DMS114 treated with DMSO at 0.1 percent for 48 hours (cell line): ENCODE measurements at regions not wholly inside any gene's neighbourhood (a gene's known extent, or its start where the extent isn't known, plus 50 kb on each side); places are given as distances from the start of the nearest gene placed in this dataset.

Source experiments
- DNase-seq: peaks from one replicate; lab custom pipeline; 2025; ENCODE audit not compliant: unreplicated experiment; lab: John Stamatoyannopoulos, UW

DNA sequence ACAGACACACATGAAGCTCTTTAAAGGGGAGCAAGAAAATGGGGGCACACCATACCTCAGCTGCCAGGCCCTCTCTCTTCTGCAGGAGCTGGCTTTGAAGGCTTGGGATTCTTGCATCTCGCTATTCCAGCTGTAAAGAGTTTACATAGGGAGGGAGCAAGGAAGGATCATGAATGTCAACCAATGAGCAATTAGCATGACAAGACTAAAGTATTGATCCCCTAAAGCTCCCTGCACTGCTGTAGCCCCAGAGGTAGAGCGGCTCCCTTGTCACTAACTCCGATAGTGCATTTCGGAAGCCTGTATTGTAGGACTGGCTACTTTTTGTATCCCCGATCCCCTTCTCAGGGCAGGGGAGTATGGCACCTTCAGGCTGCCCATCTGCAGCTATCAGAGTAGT is 113.4 kb upstream of the PMFBP1 start:
- DNase-seq, result no peak

DNA sequence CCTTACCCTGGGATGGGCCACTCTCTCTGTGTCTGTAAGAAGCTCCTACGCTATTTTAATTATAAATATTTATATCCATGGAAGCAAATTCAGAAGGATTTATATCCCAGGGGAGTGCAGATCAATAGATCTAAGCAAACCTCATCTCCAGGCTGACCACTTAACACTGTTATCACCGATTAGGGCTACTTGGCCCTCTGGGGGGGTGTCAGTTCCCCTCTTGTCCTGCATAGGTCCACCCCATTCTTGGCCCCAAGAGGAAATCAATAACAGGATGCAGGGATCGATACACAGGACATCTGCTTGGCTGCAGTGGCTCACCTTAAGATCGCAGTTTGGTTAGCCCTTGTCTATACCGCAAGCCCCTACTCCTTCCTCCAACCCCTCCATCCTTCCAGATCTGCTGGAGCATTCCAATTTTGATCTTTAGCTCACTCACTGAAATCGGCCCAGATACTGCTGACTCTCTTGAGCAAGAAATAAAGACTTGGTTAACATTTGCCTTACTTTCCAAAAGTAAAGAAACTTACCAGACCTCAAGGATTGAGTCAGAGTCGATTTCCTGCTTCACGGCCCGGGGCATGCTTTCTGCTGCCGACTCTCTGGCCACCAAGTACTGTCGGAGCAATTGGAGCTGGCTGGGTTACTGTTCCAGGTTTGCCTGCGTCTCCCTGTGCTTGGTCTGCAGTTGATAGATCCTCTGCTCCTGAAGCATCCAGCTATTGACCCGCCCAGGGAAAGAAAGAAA is 112.3 kb upstream of the PMFBP1 start:
- no peak for DNase-seq

DNA sequence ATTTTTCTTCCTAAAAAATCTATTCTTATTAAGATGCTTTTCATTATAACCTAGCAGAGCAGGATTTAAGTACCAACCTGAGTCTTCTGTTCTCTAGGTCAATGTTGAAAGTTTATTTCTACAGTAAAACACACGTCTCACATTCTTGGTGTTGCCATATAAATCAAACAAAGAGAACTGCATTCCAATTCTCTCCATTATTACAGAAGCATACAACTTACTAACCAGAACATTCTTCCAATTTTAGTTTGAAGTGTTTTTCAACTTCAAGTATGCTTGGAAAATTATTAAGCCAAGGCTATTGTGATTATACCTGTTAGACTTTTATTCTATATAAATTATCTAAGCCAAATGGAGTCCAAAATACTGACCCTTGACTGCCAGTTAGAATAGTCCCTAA is 110.4 kb upstream of the PMFBP1 start:
- no peak for DNase-seq

DNA sequence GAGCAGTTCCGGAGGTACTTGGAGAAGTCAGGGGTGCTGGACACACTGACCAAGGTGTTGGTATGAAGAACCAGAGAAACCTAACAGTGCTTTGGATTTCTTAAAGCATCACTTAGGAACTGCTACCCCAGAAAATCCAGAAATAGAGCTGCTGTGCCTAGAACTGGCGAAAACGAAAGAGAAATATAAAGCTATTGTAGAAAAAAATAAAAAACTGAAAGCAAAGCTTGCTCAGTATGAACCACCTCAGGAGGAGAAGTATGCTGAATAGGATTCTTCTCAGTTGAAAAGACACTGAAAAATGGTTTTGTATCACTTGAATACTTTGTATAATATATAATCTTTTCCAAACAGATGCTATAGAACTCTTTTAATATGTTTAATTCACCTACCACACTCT is 106.3 kb upstream of the PMFBP1 start:
- no peak for DNase-seq

DNA sequence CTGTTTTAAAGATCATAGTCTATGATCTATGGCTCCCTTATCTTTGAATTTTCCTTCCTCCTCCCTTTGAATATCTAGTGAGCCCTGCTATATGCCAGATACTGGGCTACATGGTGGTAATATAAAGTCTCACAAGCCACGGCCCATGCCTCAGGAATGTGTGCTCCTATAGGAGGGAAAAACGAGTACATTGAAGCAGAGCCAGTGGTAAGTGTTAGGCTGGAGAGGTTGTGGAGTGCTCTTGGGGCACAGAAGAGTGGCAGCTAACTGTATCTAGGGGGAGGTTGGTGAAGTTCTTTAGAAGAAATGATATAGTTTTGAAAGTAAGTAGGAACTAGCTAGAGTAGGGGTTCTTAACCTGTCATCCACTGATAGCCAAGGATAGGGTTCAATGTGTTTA is 105.8 kb upstream of the PMFBP1 start:
- no peak for DNase-seq

DNA sequence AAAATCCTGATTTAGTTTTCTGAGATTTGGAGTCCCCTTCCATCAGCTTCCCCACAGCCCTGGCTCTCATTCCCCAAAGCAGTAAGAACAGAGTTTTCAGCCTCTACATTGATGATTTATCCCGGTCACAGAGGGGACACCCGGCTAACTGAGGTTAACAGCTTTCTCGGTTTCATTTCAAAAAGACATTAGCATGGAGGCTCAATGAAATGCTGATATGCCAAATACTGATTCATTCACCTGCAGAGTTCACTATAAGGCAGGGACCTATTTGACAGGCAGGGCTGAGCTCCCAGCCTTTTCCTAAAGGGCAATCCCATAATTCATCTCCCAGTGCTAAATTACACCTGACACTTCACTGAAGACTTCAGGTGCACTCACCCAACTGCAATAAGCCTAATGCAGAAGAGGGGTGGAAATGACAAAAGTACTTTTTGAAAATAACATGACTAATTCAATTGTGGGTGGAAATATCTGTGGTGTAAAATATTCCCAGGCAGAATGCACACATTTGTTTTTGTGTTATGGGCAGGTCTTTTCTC is 99.8 kb upstream of the PMFBP1 start:
- no peak for DNase-seq

DNA sequence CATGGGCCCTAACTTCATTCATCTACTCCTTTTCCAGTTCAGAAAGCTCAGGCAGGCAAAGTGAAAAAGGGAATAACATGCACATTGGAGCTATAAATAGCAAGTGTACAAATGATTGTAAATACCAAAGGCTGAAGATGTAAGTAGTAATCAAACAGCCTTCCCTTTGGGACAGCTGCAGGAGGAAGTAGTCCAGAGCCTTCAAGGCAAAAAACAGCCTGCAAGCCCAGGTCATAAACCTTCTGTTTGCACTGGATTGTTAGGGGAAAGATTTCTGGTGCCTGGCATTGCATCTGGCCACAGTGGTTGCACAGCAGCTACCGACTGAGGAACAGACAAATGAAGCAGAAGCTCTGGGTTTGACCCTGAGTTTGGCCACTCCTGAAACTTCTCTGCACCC is 98.6 kb upstream of the PMFBP1 start:
- DNase-seq, result no peak

DNA sequence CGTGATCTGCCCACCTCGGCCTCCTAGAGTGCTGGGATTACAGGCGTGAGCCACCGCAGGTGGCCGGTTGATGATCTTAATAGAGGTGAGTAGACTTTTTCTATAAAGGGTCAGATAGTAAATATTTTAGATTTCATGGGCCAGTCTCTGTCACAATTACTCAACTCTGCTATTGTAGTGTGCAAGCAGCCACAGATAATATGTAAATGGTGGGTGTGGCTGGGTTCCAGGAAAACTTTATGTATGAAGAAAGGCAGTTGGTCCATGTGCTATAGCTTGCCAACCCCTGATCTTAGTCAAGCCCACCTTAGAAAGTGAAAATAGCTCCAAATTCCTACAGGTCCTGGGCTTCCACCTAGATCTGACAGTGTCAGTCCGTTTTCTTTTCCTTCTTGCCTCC is 94.9 kb upstream of the PMFBP1 start:
- DNase-seq, result no peak

DNA sequence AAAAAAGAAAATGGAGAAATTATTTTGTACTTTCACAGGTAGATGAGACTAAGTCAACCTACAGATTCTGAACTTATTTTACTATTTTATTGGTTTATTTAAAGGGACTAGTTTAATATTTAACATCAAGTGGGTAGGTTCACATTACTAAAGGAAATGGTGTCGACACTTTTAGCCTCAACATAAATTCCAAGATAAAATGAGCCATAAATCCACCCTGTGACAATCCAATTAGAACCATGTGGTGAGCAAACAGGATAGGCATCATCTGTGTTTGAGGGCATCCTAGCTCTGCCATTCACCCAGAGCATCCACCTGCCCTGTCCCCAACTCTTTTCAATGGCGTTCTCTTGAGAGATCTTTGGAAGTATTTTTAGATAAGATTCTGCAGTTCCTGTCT is 92.8 kb upstream of the PMFBP1 start:
- DNase-seq, result no peak

DNA sequence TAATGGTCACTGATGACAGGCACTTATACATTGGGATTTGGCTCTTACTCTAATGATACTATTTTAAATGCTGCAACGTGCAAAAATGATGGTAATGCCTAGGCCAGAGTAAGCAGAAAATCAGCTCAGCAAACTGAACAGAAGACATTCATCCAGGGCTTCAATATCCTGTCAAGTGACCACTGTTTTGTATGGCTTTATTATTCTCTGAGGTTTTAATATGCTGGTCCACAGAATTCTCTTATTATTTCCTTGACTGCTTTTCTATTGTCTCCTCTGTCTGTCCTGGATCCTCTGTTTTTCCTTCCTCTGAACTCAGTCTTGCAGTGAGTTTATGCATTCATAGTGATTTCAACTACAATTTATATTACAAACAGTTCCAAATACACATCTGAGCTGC is 90.8 kb upstream of the PMFBP1 start:
- DNase-seq, result no peak

DNA sequence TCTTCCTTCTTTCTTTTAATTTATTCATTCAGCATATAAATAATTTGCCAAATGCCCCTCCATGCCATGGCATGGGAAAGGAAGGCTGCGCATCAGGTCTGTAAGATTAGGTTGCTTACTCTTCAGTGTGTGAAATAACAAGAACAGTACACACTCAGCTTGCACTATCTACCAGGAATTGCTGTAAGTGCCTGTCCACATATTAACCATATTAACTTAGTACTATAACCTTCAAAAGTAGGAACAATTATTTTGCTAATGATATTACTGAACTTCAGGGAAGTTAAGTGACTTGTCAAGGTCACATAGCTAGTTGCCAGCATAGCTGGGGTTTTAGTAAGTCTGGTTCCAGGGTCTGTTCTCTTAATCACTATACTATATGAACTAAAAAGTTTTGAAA is 89.2 kb upstream of the PMFBP1 start:
- no peak for DNase-seq

DNA sequence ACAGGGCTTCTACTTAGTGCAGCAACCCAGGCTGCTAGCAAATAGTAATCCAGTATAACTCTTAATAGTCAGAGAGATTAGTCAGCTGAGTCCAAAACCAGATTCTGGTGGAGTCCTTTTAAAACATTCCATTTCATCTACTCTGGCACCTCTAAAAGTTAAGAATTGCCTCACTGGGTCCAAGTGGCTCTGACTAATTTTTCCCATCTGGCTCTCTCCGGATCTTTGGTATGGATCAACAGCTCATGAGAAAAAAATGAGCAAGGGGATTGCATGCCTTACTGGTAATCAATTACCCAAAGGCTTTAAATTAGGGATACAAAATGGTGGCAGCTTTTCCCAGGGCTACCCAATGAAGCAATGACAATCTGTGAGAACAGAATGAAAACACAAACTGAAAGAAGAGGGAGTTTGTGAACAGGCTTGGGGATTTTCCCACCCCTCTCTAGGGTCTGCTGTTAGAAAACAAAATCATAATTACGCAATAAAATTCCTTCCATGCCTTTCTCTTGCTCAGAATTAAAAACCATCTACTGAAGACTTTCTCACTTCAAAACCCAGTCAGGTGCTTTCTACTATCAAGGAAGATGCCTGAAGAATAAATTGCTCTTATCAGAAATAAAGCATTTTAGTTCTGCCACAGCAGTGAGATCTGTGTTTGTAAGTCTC is 84.6 kb upstream of the PMFBP1 start:
- DNase-seq, result no peak

DNA sequence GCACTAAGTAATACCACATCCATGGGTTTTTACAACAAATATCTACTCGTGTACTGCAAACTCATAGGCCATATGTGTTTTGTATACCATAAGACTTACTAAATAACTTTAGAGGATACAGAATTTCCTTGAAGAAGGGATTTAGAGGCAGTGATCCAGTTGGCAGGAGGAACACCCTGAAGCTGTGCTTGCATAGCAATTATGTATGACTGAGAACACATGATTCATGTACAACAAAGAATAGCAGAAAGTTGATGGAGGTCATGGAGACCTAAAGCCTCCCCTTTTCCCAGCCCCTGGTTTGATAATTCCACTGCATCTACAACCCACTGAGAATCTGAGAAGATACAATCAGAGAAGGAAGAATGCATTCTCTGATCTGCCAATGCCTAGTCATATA is 83.8 kb upstream of the PMFBP1 start:
- no peak for DNase-seq

DNA sequence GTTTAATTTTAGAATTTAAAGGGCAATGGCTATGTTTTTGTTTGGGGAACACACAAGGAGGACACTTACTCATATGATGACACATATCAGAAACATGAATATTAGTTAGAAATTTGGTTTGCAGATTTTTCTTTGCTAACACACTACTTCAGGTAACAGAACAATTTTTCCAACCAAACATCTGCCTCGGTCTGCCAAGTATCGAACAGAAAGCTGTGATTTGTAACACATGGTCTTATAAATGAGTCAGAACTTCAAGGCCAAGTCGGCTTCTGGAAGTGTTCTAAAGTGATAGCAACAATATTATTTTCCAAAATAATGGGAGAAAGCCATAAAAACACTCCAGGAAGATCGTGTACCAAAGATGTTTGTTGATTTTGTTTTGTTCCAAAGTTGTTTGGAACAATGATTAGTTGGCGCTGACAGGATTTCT is 75.9 kb upstream of the PMFBP1 start:
- DNase-seq, result no peak

DNA sequence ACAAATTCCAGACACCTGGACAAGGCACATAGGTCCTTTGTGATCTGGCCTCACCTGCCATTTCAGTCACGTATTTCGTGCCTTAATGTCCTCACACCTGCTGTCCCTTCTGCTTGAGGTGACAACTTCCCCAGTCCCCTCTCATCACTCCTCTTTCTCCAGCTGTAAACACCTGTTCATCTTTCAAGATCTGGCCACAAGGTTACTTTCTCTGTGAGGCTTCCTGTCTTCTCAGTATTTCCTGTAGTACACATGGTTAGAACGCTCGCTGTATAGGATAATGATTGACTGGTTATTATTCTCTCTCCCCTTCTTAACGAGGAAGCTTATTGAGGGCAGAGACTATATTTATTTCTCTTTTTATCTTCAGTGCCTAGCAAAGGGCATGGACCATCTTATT is 74.5 kb upstream of the PMFBP1 start:
- no peak for DNase-seq

DNA sequence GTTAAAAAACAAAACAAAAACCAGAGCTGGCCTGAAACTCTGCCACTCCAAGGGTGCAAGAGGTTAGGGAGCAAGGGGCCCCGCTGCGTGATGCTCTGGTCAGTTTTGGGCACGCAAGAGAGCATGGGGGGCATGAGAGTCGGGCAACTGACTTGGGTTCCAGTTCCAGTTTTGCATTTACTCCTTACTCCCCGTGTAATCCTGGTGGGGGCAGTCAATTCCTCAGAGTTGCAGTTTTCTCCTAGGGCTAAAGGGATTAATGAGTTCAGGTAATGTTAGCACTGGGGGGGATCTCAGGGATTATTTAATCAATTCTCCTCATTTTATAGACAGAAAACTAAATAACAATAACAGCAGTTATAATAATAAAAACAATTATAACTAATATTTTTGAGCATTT is 72.9 kb upstream of the PMFBP1 start:
- no peak for DNase-seq

DNA sequence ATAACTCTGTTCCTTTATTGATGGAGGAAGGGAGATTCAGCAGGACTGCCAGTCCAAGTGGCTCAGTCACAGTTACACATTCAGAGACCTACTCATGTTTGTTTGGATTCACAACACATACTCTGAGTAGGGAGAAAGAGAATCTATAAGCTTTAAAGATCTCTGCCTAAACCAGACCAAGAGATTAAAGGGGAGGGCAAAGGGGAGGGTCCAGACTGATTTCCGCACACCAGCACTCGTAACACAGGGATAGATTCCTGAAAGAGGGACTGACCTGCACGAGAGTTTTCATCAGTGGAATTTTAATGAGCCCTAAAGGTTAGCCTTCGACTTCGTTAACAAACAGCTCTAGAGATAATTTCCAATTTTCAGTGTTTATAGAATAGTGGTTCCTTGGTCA is 71.7 kb upstream of the PMFBP1 start:
- DNase-seq, result no peak

DNA sequence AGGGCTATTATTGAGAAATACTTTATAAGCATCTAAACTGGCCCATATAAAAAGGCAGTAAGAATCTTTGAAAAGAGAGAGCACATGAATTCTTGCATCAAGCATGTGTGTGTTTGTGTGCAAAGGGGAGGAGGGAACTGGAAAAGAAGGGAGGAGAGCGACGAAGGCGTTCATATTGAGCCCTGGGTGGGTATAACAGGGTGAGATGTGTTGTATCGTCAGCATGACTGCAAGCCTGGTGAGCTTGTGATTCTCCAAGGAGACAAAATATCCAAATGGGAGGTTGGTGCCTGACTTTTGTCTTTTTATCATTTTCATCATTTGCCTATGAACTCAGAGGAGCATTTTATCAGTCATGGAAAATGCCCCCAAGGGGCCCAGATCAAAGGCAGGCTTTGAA is 70.8 kb upstream of the PMFBP1 start:
- DNase-seq, result no peak

DNA sequence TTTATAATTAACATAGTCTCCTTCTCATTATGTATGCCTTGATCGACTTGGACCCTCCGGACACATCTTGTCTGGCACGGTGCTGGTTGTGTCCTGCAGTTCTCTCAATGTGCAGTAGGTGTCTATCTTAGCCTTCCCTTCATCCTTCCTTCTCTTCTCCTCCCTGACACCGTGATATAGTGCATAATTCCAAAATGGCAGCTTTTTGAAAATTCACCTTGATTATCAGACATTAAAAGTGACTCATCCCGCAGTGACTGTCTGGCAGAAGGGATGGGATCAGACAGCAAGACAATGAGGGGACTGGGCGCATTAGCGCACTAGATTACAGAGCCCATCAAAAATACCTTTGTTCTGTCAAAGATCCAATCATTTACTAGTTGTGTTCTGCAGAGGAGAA is 70.0 kb upstream of the PMFBP1 start:
- DNase-seq, result peak; percentile 62

DNA sequence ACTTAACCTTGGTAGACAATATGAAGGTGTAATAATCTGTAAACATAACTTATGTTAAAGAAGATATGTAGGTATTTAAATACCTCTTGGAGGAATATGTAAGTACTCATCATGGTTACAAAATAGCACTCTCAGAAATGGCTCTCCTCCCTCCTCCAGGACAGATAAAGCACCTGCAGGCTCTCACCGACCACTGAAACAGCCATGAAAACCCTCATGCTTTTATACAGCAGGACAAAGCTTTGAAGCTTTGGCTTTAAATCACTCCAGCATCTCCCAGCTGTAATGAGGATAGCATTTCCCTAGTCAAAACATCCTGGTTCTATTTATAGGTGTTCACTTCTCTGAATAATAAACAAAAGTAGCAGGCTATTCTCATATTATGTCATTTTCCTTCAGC is 69.1 kb upstream of the PMFBP1 start:
- DNase-seq, result no peak

DNA sequence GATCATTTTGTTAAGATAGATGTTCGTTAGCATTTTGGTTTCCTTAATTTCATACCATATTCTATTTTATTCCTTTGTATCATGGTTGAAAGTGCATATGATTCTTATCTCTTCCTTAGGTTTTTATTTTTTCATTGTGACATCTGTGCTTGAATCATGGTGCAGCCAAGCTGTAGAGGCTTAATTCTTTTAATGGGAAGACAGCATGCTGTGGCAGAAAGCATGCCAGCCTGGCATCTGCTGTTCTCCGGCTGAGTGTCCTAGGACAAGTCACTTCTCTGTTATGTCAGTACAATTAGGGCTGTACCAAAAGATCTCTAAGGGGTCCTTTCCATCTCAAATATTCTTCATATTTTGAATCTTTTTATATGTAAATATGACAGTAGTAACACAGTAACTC is 68.5 kb upstream of the PMFBP1 start:
- no peak for DNase-seq

DNA sequence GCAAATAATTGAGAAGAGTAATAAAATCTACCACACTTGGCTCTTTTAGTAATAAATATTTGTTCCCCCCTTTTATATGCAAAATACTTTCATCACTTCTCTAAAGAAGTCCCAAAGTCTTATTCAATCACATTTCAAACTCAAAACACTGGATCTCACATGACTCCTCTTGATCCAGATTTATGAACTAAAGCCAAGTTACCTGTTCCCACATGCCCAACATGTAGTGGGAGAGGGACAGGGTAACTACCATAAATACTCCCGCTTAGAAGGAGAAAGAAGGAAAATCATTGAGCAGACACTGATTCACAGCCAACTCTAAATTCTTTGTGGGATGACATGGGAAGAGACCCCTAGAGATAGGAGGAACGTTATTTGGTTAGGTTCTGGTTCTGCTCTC is 64.9 kb upstream of the PMFBP1 start:
- no peak for DNase-seq

DNA sequence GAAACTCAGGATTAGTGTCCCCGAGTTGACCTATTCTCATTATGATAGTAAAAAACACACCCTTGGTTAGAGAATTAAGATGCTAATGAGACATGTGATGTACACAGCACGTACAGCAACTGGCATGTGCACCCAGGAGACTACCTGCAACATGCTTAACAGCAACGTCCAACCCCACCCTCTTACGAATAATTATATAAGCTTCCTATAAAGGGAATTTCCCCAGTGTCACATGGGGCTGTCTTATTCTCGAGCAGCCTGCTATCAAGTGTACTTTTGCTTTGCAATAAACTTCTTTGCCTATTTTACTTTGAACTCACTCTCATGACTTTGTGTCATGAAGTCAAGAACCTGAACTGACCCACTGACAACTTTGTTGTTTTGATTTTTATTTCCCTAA is 62.4 kb upstream of the PMFBP1 start:
- DNase-seq, result no peak
